CD4-positive, alpha-beta T cell (primary cell): ENCODE measurements at regions not wholly inside any gene's neighbourhood (a gene's known extent, or its start where the extent isn't known, plus 50 kb on each side); places are given as distances from the start of the nearest gene placed in this dataset.
"Not testable (repeated sequence)": the region's sequence is repeated elsewhere in the genome, so short reads cannot be mapped to it uniquely, and the experiment has no call there.

Experiments
- ATAC-seq: fragments of 200-7000 bp; cut with Tn5 transposase; one replicate; pipeline ENCODE4 v1.10.0; 2022; ENCODE audit warnings: mild to moderate bottlenecking; ENCODE audit not compliant: poor library complexity
- CTCF ChIA-PET: fragments of 350-600 bp; sonication (Branson Sonifier 250); formaldehyde crosslinking; loops from one replicate; lab custom pipeline; 2021; ENCODE audit warnings: antibody characterized with exemption, inconsistent platforms; lab: Charles Lee
- POLR2A ChIA-PET: fragments of 350-600 bp; sonication (Branson Sonifier 250); formaldehyde crosslinking; loops from one replicate; lab custom pipeline; 2021; ENCODE audit warnings: antibody characterized with exemption, inconsistent platforms; lab: Charles Lee
- DNase-seq, 14 experiments: peaks; one replicate each; pipeline ENCODE4 v3.0.0-alpha.2; 2013 to 2020; ENCODE audit warnings: mixed read lengths in 2 of 14
- H3K27ac ChIP-seq, 2 donors: one replicate each; pipeline versions ENCODE4 v1.5.1 to v1.7.0; 2013; ENCODE audit warnings: low read length in 2 of 2, low read depth in 1 of 2, mild to moderate bottlenecking in 1 of 2
- H3K27me3 ChIP-seq, 2 experiments: 1 replicate in 1 of 2; 2 replicates in 1 of 2; pipeline versions ENCODE4 v1.6.1 to v1.7.0; 2013; ENCODE audit warnings: low read length in 2 of 2, control low read depth in 1 of 2, mild to moderate bottlenecking in 1 of 2, moderate library complexity in 1 of 2; ENCODE audit not compliant: insufficient read depth in 2 of 2, control insufficient read depth in 1 of 2
- H3K36me3 ChIP-seq: one replicate; pipeline ENCODE4 v1.6.1; 2013; ENCODE audit warnings: low read length, control low read depth; ENCODE audit not compliant: insufficient read depth
- H3K4me1 ChIP-seq: one replicate; pipeline ENCODE4 v1.6.1; 2013; ENCODE audit warnings: low read length, control low read depth; ENCODE audit not compliant: insufficient read depth
- H3K4me3 ChIP-seq: one replicate; pipeline ENCODE4 v1.5.1; 2013; ENCODE audit warnings: mild to moderate bottlenecking, low read length, moderate library complexity
- H3K9me3 ChIP-seq, 2 experiments: 1 replicate in 1 of 2; 2 replicates in 1 of 2; pipeline versions ENCODE4 v1.6.1 to v1.7.0; 2013; ENCODE audit warnings: low read length in 2 of 2, mild to moderate bottlenecking in 2 of 2, control low read depth in 1 of 2, moderate library complexity in 1 of 2; ENCODE audit not compliant: control insufficient read depth in 1 of 2, insufficient read depth in 1 of 2
- H3K27ac Mint-ChIP-seq: one replicate; pipeline ENCODE4 v1.8.0; 2020; ENCODE audit warnings: mixed read lengths
- H3K27me3 Mint-ChIP-seq: one replicate; pipeline ENCODE4 v1.8.0; 2021; ENCODE audit warnings: mixed read lengths
- H3K36me3 Mint-ChIP-seq: one replicate; pipeline ENCODE4 v1.8.0; 2021; ENCODE audit warnings: low read depth, mixed read lengths
- H3K4me1 Mint-ChIP-seq: one replicate; pipeline ENCODE4 v1.8.0; 2021; ENCODE audit warnings: low read depth, mixed read lengths
- H3K4me3 Mint-ChIP-seq: one replicate; pipeline ENCODE4 v1.8.0; 2020; ENCODE audit warnings: mild to moderate bottlenecking, mixed read lengths
- H3K9me3 Mint-ChIP-seq: one replicate; pipeline ENCODE4 v1.8.0; 2020; ENCODE audit warnings: mixed read lengths
- CTCF ChIP-seq: fragments of 200-600 bp; IDR thresholded peaks from one replicate; pipeline ENCODE4 v1.8.0; 2022; ENCODE audit warnings: antibody characterized with exemption, mild to moderate bottlenecking
- intact Hi-C, 2 experiments: fragments of 100-400 bp; cut with DNase I in 1 of 2; cut with micrococcal nuclease in 1 of 2; formaldehyde crosslinking; loops; one replicate each; pipeline versions ENCODE4 v1.15.1 to v1.9.0; 2023 to 2025; cut with DNase I, micrococcal nuclease

- Mint-ChIP-seq H3K9me3 (peaks cover 1% of the 10 kb centered on the region), H3K36me3 (no peaks in the 10 kb centered on the region), H3K4me3 (no peak overlapping the region), H3K4me1 (no peaks in the 10 kb centered on the region), H3K27me3 (peaks cover 63% of the 10 kb centered on the region), H3K27ac (no peak overlapping the region)
- H3K36me3 ChIP-seq: no peaks in the 10 kb centered on the region
- H3K4me3 ChIP-seq: no peak overlapping the region
- no peak overlapping the region for H3K27ac ChIP-seq
- no peaks in the 10 kb centered on the region for H3K4me1 ChIP-seq
- ATAC-seq (no peak), DNase-seq (no peak)
- TF ChIP-seq CTCF: no peak
- intact Hi-C loops: no loop called here
- ChIA-PET CTCF (no interaction called here), POLR2A (no interaction called here)
- no peaks in the 10 kb centered on the region for H3K9me3 ChIP-seq
- H3K27me3 ChIP-seq: peaks cover 8 to 17% of the 10 kb centered on the region in 2 experiments
Measured at GRCh38 chr5:169522851-169523250, 60.7 kb upstream of the SPDL1 start.

GRCh38 chr5:169521366-169521983 lies 62.1 kb upstream of the SPDL1 start:
- no peak for TF ChIP-seq CTCF
- no peak overlapping the region for H3K4me3 ChIP-seq
- H3K27ac ChIP-seq: no peak overlapping the region
- intact Hi-C loops: no loop called here
- DNase-seq (no peak), ATAC-seq (no peak)
- Mint-ChIP-seq H3K4me1 (no peaks in the 10 kb centered on the region), H3K9me3 (peaks cover 5% of the 10 kb centered on the region), H3K36me3 (no peaks in the 10 kb centered on the region), H3K27me3 (peaks cover 49% of the 10 kb centered on the region), H3K27ac (no peak overlapping the region), H3K4me3 (no peak overlapping the region)
- H3K36me3 ChIP-seq: no peaks in the 10 kb centered on the region
- CTCF ChIA-PET: no interaction called here
- no peaks in the 10 kb centered on the region for H3K9me3 ChIP-seq
- POLR2A ChIA-PET: no interaction called here
- H3K4me1 ChIP-seq: no peaks in the 10 kb centered on the region
- peaks cover 8 to 13% of the 10 kb centered on the region in 2 experiments for H3K27me3 ChIP-seq

- TF ChIP-seq CTCF: no peak
- H3K9me3 Mint-ChIP-seq: peaks cover 5% of the 10 kb centered on the region
- no peak overlapping the region for H3K4me3 Mint-ChIP-seq
- peaks cover 32% of the 10 kb centered on the region for H3K27me3 Mint-ChIP-seq
- intact Hi-C loops: no loop called here
- Histone ChIP-seq H3K36me3 (no peaks in the 10 kb centered on the region), H3K9me3 (peaks cover 0 to 4% of the 10 kb centered on the region in 2 experiments), H3K27me3 (peaks cover 6 to 10% of the 10 kb centered on the region in 2 experiments), H3K4me3 (no peak overlapping the region), H3K27ac (no peak overlapping the region), H3K4me1 (no peaks in the 10 kb centered on the region)
- ChIA-PET POLR2A (no interaction called here), CTCF (no interaction called here)
- no peaks in the 10 kb centered on the region for H3K36me3 Mint-ChIP-seq
- H3K27ac Mint-ChIP-seq: no peak overlapping the region
- H3K4me1 Mint-ChIP-seq: no peaks in the 10 kb centered on the region
- DNase-seq (no peak), ATAC-seq (no peak)
Measured at GRCh38 chr5:169519358-169519757, 64.2 kb upstream of the SPDL1 start.

- CTCF ChIA-PET, H3K4me1 ChIP-seq, intact Hi-C loops, H3K9me3 Mint-ChIP-seq, H3K4me3 Mint-ChIP-seq, H3K9me3 ChIP-seq, H3K4me1 Mint-ChIP-seq, H3K27ac Mint-ChIP-seq, H3K36me3 Mint-ChIP-seq, POLR2A ChIA-PET, H3K27ac ChIP-seq, H3K4me3 ChIP-seq, H3K27me3 ChIP-seq, DNase-seq, ATAC-seq, H3K36me3 ChIP-seq: not testable (repeated sequence)
- H3K27me3 Mint-ChIP-seq: peaks cover 26% of the 10 kb centered on the region
Measured at GRCh38 chr5:169518779-169519178, 64.8 kb upstream of the SPDL1 start.
